IMR-90 (cell line): ENCODE measurements at regions not wholly inside any gene's neighbourhood (a gene's known extent, or its start where the extent isn't known, plus 50 kb on each side); places are given as distances from the start of the nearest gene placed in this dataset.

Source experiments
- ATAC-seq: fragments of 200-7000 bp; cut with Tn5 transposase; 2 replicates; pipeline ENCODE4 v1.9.1; 2020; ENCODE audit warnings: low read depth, mild to moderate bottlenecking, moderate library complexity
- BruUV-seq: library from RNA; stranded (reverse); fragments of 400-500 nt; replicated peaks from 2 replicates; lab custom pipeline; 2021; lab: Mats Ljungman, UMichigan
- CTCF ChIA-PET: fragments of 300-600 bp; formaldehyde crosslinking; extraction: SDS; loops from one replicate; lab custom pipeline; 2021; ENCODE audit warnings: antibody characterized with exemption; lab: Yijun Ruan, JAX
- POLR2A ChIA-PET: fragments of 300-600 bp; sonication (Branson Sonifier 250); formaldehyde crosslinking; loops from one replicate; lab custom pipeline; 2022; ENCODE audit warnings: antibody characterized with exemption; ENCODE audit not compliant: unreplicated experiment; lab: Charles Lee
- DNase-seq: peaks from one replicate; pipeline ENCODE4 v3.0.0; 2013
- H2AFZ ChIP-seq: replicated peaks from 2 replicates; pipeline ENCODE3; 2013; ENCODE audit warnings: low read length, mild to moderate bottlenecking; ENCODE audit not compliant: poor library complexity
- H2AK5ac ChIP-seq: 2 replicates; pipeline ENCODE4 v1.6.1; 2013; ENCODE audit warnings: low read depth, low read length, inconsistent platforms
- H2AK9ac ChIP-seq: replicated peaks from 2 replicates; pipeline ENCODE3; 2013; ENCODE audit warnings: mild to moderate bottlenecking, low read depth, low read length, moderate library complexity; ENCODE audit not compliant: poor library complexity
- H2BK120ac ChIP-seq: 2 replicates; pipeline ENCODE4 v1.6.1; 2013; ENCODE audit warnings: low read depth, low read length, inconsistent platforms
- H2BK15ac ChIP-seq: 3 replicates; pipeline ENCODE4 v1.6.1; 2013; ENCODE audit warnings: low read depth, low read length, inconsistent platforms
- H2BK20ac ChIP-seq: 2 replicates; pipeline ENCODE4 v1.6.1; 2013; ENCODE audit warnings: low read depth, mild to moderate bottlenecking, inconsistent platforms, low read length, moderate library complexity
- H2BK5ac ChIP-seq: 2 replicates; pipeline ENCODE4 v1.6.1; 2013; ENCODE audit warnings: mild to moderate bottlenecking, low read depth, low read length, inconsistent platforms; ENCODE audit not compliant: poor library complexity, severe bottlenecking
- H3K14ac ChIP-seq: replicated peaks from 2 replicates; pipeline ENCODE4 v1.6.1; 2013; ENCODE audit warnings: low read depth, low read length, inconsistent platforms
- H3K18ac ChIP-seq: 2 replicates; pipeline ENCODE4 v1.6.1; 2013; ENCODE audit warnings: low read depth, low read length, control low read depth
- H3K23ac ChIP-seq: 2 replicates; pipeline ENCODE4 v1.6.1; 2013; ENCODE audit warnings: low read depth, low read length, inconsistent platforms
- H3K27ac ChIP-seq: 2 replicates; pipeline ENCODE4 v1.5.1; 2013; ENCODE audit warnings: mild to moderate bottlenecking, control low read depth, low read length; ENCODE audit not compliant: insufficient read depth
- H3K27me3 ChIP-seq: 2 replicates; pipeline ENCODE4 v1.6.1; 2013; ENCODE audit warnings: low read length; ENCODE audit not compliant: control insufficient read depth, insufficient read depth
- H3K36me3 ChIP-seq: 2 replicates; pipeline ENCODE4 v1.6.1; 2013; ENCODE audit warnings: low read length, mixed read lengths; ENCODE audit not compliant: control insufficient read depth, insufficient read depth
- H3K4ac ChIP-seq: 2 replicates; pipeline ENCODE4 v1.6.1; 2013; ENCODE audit warnings: low read depth, low read length, inconsistent platforms
- H3K4me1 ChIP-seq: 2 replicates; pipeline ENCODE4 v1.6.1; 2013; ENCODE audit warnings: low read length, mixed read lengths; ENCODE audit not compliant: control insufficient read depth, insufficient read depth
- H3K4me2 ChIP-seq: 2 replicates; pipeline ENCODE4 v1.6.1; 2013; ENCODE audit warnings: low read depth, mild to moderate bottlenecking, control low read depth, low read length, moderate library complexity
- H3K4me3 ChIP-seq: 2 replicates; pipeline ENCODE4 v1.5.1; 2013; ENCODE audit warnings: low read depth, mild to moderate bottlenecking, control low read depth, low read length, moderate library complexity; ENCODE audit not compliant: insufficient read depth
- H3K56ac ChIP-seq: 2 replicates; pipeline ENCODE4 v1.6.1; 2013; ENCODE audit warnings: low read length, inconsistent platforms; ENCODE audit not compliant: insufficient read depth; ENCODE audit errors: extremely low read depth
- H3K79me1 ChIP-seq, 2 experiments: 2 replicates each; pipeline ENCODE4 v1.6.1; 2013; ENCODE audit warnings: low read length in 2 of 2, inconsistent platforms in 1 of 2, low read depth in 1 of 2
- H3K9ac ChIP-seq: 2 replicates; pipeline ENCODE4 v1.6.1; 2013; ENCODE audit warnings: low read depth, low read length, control low read depth
- H3K9me1 ChIP-seq: 2 replicates; pipeline ENCODE4 v1.6.1; 2013; ENCODE audit warnings: low read length, inconsistent platforms; ENCODE audit not compliant: insufficient read depth
- H3K9me3 ChIP-seq: 2 replicates; pipeline ENCODE4 v1.6.1; 2013; ENCODE audit warnings: low read length; ENCODE audit not compliant: control insufficient read depth, insufficient read depth
- H4K20me1 ChIP-seq: 2 replicates; pipeline ENCODE4 v1.6.1; 2013; ENCODE audit warnings: low read length, inconsistent platforms; ENCODE audit not compliant: insufficient read depth
- H4K5ac ChIP-seq: 2 replicates; pipeline ENCODE4 v1.6.1; 2013; ENCODE audit warnings: mild to moderate bottlenecking, low read depth, low read length, control low read depth
- H4K8ac ChIP-seq, 2 experiments: 2 replicates each; pipeline ENCODE4 v1.6.1; 2013; ENCODE audit warnings: low read depth in 2 of 2, low read length in 2 of 2, control low read depth in 1 of 2, inconsistent platforms in 1 of 2
- H4K91ac ChIP-seq: 2 replicates; pipeline ENCODE4 v1.6.1; 2013; ENCODE audit warnings: low read depth, low read length, inconsistent platforms; ENCODE audit not compliant: insufficient read depth
- BHLHE40 ChIP-seq: fragments of 150-350 bp; IDR thresholded peaks from 2 replicates; pipeline ENCODE4 v1.6.1; 2016; ENCODE audit warnings: mild to moderate bottlenecking, low read depth, low read length
- CEBPB ChIP-seq: IDR thresholded peaks from 2 replicates; pipeline ENCODE4 v1.6.1; 2012; ENCODE audit warnings: low read depth, low read length, improper control_type of control experiment
- CHD1 ChIP-seq: IDR thresholded peaks from 2 replicates; pipeline ENCODE4 v1.6.1; 2012; ENCODE audit warnings: low read depth, low read length, improper control_type of control experiment
- ELK1 ChIP-seq: fragments of 150-350 bp; IDR thresholded peaks from 2 replicates; pipeline ENCODE4 v1.6.1; 2016; ENCODE audit warnings: low read depth, mild to moderate bottlenecking, low read length, moderate library complexity, borderline replicate concordance
- FOS ChIP-seq: fragments of 150-350 bp; IDR thresholded peaks from 2 replicates; pipeline ENCODE4 v1.6.1; 2016; ENCODE audit warnings: low read depth, low read length
- MAFK ChIP-seq: IDR thresholded peaks from 2 replicates; pipeline ENCODE4 v1.6.1; 2012; ENCODE audit warnings: low read depth, low read length, improper control_type of control experiment
- MAZ ChIP-seq: IDR thresholded peaks from 2 replicates; pipeline ENCODE4 v1.6.1; 2012; ENCODE audit warnings: low read depth, mild to moderate bottlenecking, low read length, improper control_type of control experiment, moderate library complexity, borderline replicate concordance
- MXI1 ChIP-seq: IDR thresholded peaks from 2 replicates; pipeline ENCODE4 v1.6.1; 2012; ENCODE audit warnings: low read depth, mild to moderate bottlenecking, low read length, moderate library complexity, borderline replicate concordance
- NFE2L2 ChIP-seq: fragments of 150-350 bp; IDR thresholded peaks from 2 replicates; pipeline ENCODE4 v1.6.1; 2016; ENCODE audit warnings: low read depth, mild to moderate bottlenecking, low read length
- POLR2A ChIP-seq: IDR thresholded peaks from 2 replicates; pipeline ENCODE4 v1.6.1; 2012; ENCODE audit warnings: mild to moderate bottlenecking, low read depth, low read length
- RAD21 ChIP-seq: IDR thresholded peaks from 2 replicates; pipeline ENCODE4 v1.6.1; 2012; ENCODE audit warnings: low read length, improper control_type of control experiment
- RCOR1 ChIP-seq: IDR thresholded peaks from 2 replicates; pipeline ENCODE4 v1.6.1; 2012; ENCODE audit warnings: mild to moderate bottlenecking, low read length, improper control_type of control experiment; ENCODE audit not compliant: insufficient replicate concordance
- RFX5 ChIP-seq: IDR thresholded peaks from 2 replicates; pipeline ENCODE4 v1.8.0; 2012; ENCODE audit warnings: low read depth, mild to moderate bottlenecking, low read length, moderate library complexity
- SMC3 ChIP-seq: fragments of 150-350 bp; IDR thresholded peaks from 2 replicates; pipeline ENCODE4 v1.6.1; 2016; ENCODE audit warnings: low read depth, mild to moderate bottlenecking, antibody characterized with exemption, low read length, moderate library complexity
- WGBS, 2 experiments: methylation state at CpG; one replicate each; pipeline versions ENCODE4 v1.1.5 to v1.1.7; 2013; ENCODE audit warnings: missing lambda C conversion rate in 2 of 2; ENCODE audit not compliant: insufficient read length in 1 of 2; ENCODE audit errors: extremely low coverage in 2 of 2; 5-methylcytosine and 5-hydroxymethylcytosine counted together
- dilution Hi-C: fragments of 300-500 bp; cut with HindIII; formaldehyde crosslinking; loops from one replicate; pipeline ENCODE4 v1.14.3; 2018; ENCODE audit warnings: low sequenced_read_pairs; ENCODE audit not compliant: unreplicated experiment
- in situ Hi-C: fragments of 300-500 bp; cut with MboI; formaldehyde crosslinking; loops from 3 replicates; pipeline ENCODE4 v1.14.3; 2019; ENCODE audit warnings: low sequenced_read_pairs, inconsistent platforms, mixed read lengths
- intact Hi-C: fragments of 100-400 bp; cut with micrococcal nuclease; formaldehyde crosslinking; loops from 2 replicates; pipeline ENCODE4 v1.10.0; 2022
- TF ChIP-seq, protein P1 (sequence below): fragments of 150-350 bp; IDR thresholded peaks from 2 replicates; pipeline ENCODE4 v1.6.1; 2017; ENCODE audit warnings: mild to moderate bottlenecking, antibody characterized with exemption, low read length, low read depth
- TF ChIP-seq, protein P2 (sequence below): conservative IDR thresholded peaks from 2 replicates; pipeline ENCODE4 v1.5.1; 2012; ENCODE audit warnings: mild to moderate bottlenecking, low read depth, low read length, improper control_type of control experiment

- BruUV-seq: no TSS peak
- Histone ChIP-seq H3K14ac (no peak overlapping the region), H2AK9ac (no peak overlapping the region), H3K4ac (no peak overlapping the region), H3K4me2 (no peak overlapping the region), H2BK5ac (no peak overlapping the region), H3K18ac (no peak overlapping the region), H2AFZ (no peak overlapping the region), H3K79me1 (no peaks in the 10 kb centered on the region), H2AK5ac (no peak overlapping the region), H3K23ac (no peak overlapping the region), H2BK20ac (no peak overlapping the region), H3K36me3 (no peaks in the 10 kb centered on the region), H4K5ac (no peak overlapping the region), H3K4me3 (no peak overlapping the region), H3K9ac (no peak overlapping the region), H2BK15ac (no peak overlapping the region), H3K27me3 (0 out of 2 replicates have a peak, but pooled peaks cover 2% of the 10 kb centered on the region), H4K91ac (no peak overlapping the region), H3K9me3 (peaks cover 4% of the 10 kb centered on the region), H3K4me1 (no peaks in the 10 kb centered on the region), H4K20me1 (no peaks in the 10 kb centered on the region), H3K27ac (no peak overlapping the region), H3K56ac (no peak overlapping the region), H2BK120ac (no peak overlapping the region), H3K9me1 (no peaks in the 10 kb centered on the region), H4K8ac (no peak overlapping the region)
- ChIA-PET POLR2A (no interaction called here), CTCF (no interaction called here)
- no CpG with 5 or more reads among the region's 4 CpGs for WGBS, 2 experiments
- ATAC-seq (no peak), DNase-seq (no peak)
- intact Hi-C loops (no loop called here), dilution Hi-C loops (no loop called here), in situ Hi-C loops (no loop called here)
- TF ChIP-seq, protein P1, sequence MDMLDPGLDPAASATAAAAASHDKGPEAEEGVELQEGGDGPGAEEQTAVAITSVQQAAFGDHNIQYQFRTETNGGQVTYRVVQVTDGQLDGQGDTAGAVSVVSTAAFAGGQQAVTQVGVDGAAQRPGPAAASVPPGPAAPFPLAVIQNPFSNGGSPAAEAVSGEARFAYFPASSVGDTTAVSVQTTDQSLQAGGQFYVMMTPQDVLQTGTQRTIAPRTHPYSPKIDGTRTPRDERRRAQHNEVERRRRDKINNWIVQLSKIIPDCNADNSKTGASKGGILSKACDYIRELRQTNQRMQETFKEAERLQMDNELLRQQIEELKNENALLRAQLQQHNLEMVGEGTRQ: no peak
- TF ChIP-seq RFX5 (no peak), MAFK (no peak), POLR2A (no peak), BHLHE40 (no peak), CHD1 (no peak), MXI1 (no peak), CEBPB (no peak), SMC3 (no peak), NFE2L2 (no peak), MAZ (no peak), FOS (no peak), RAD21 (no peak), RCOR1 (no peak), ELK1 (no peak)
- TF ChIP-seq, protein P2, sequence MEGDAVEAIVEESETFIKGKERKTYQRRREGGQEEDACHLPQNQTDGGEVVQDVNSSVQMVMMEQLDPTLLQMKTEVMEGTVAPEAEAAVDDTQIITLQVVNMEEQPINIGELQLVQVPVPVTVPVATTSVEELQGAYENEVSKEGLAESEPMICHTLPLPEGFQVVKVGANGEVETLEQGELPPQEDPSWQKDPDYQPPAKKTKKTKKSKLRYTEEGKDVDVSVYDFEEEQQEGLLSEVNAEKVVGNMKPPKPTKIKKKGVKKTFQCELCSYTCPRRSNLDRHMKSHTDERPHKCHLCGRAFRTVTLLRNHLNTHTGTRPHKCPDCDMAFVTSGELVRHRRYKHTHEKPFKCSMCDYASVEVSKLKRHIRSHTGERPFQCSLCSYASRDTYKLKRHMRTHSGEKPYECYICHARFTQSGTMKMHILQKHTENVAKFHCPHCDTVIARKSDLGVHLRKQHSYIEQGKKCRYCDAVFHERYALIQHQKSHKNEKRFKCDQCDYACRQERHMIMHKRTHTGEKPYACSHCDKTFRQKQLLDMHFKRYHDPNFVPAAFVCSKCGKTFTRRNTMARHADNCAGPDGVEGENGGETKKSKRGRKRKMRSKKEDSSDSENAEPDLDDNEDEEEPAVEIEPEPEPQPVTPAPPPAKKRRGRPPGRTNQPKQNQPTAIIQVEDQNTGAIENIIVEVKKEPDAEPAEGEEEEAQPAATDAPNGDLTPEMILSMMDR: no peak
Observed at GRCh38 chr16:80913397-80913796, 93.3 kb downstream of the CMC2 start.
